Natural killer cell (primary cell): ENCODE measurements at regions not wholly inside any gene's neighbourhood (a gene's known extent, or its start where the extent isn't known, plus 50 kb on each side); places are given as distances from the start of the nearest gene placed in this dataset.

Source experiments
- ATAC-seq, 3 donors: fragments of 150-1000 bp in 2 of 3; fragments of 200-7000 bp in 1 of 3; cut with Tn5 transposase; 1 replicate in 1 of 3; 2 replicates in 2 of 3; pipeline ENCODE4 v1.10.0; 2021; ENCODE audit warnings: mild to moderate bottlenecking in 2 of 3, moderate library complexity in 2 of 3
- DNase-seq, 2 donors: peaks; one replicate each; pipeline versions ENCODE4 v3.0.0 to v3.0.0-alpha.2; 2013 to 2021; ENCODE audit warnings: mixed read lengths in 1 of 2
- H3K27ac ChIP-seq: one replicate; pipeline ENCODE4 v1.5.1; 2013; ENCODE audit warnings: mild to moderate bottlenecking, low read length
- H3K27me3 ChIP-seq: one replicate; pipeline ENCODE4 v1.6.1; 2013; ENCODE audit warnings: low read length; ENCODE audit not compliant: control insufficient read depth, insufficient read depth
- H3K36me3 ChIP-seq: one replicate; pipeline ENCODE4 v1.6.1; 2013; ENCODE audit warnings: low read length; ENCODE audit not compliant: control insufficient read depth, insufficient read depth
- H3K4me1 ChIP-seq: one replicate; pipeline ENCODE4 v1.6.1; 2013; ENCODE audit warnings: low read length; ENCODE audit not compliant: control insufficient read depth, insufficient read depth
- H3K4me3 ChIP-seq: one replicate; pipeline ENCODE4 v1.5.1; 2013; ENCODE audit warnings: low read length
- H3K9me3 ChIP-seq: one replicate; pipeline ENCODE4 v1.6.1; 2013; ENCODE audit warnings: low read length; ENCODE audit not compliant: control insufficient read depth, insufficient read depth
- H3K27ac Mint-ChIP-seq, 2 donors: one replicate each; pipeline ENCODE4 v1.8.0; 2022; ENCODE audit warnings: mild to moderate bottlenecking in 2 of 2, mixed read lengths in 2 of 2, moderate library complexity in 1 of 2
- H3K27me3 Mint-ChIP-seq, 2 donors: one replicate each; pipeline ENCODE4 v1.8.0; 2022; ENCODE audit warnings: low read depth in 2 of 2, mixed read lengths in 2 of 2
- H3K36me3 Mint-ChIP-seq: one replicate; pipeline ENCODE4 v1.8.0; 2022; ENCODE audit warnings: mixed read lengths
- H3K4me1 Mint-ChIP-seq, 2 donors: one replicate each; pipeline ENCODE4 v1.8.0; 2022; ENCODE audit warnings: mixed read lengths in 2 of 2
- H3K4me3 Mint-ChIP-seq: one replicate; pipeline ENCODE4 v1.8.0; 2022; ENCODE audit warnings: mild to moderate bottlenecking, moderate library complexity, mixed read lengths
- H3K9me3 Mint-ChIP-seq, 2 donors: one replicate each; pipeline ENCODE4 v1.8.0; 2022; ENCODE audit warnings: mixed read lengths in 2 of 2
- WGBS: methylation state at CpG from one replicate; pipeline ENCODE4 v1.1.7; 2013; ENCODE audit warnings: missing lambda C conversion rate; ENCODE audit not compliant: insufficient coverage; 5-methylcytosine and 5-hydroxymethylcytosine counted together
- intact Hi-C: fragments of 100-400 bp; cut with micrococcal nuclease; formaldehyde crosslinking; loops from one replicate; pipeline ENCODE4 v1.14.2; 2022
- TF ChIP-seq, protein P1 (sequence below): fragments of 200-600 bp; IDR thresholded peaks from one replicate; pipeline ENCODE4 v1.8.0; 2022; ENCODE audit warnings: antibody characterized with exemption

DNA sequence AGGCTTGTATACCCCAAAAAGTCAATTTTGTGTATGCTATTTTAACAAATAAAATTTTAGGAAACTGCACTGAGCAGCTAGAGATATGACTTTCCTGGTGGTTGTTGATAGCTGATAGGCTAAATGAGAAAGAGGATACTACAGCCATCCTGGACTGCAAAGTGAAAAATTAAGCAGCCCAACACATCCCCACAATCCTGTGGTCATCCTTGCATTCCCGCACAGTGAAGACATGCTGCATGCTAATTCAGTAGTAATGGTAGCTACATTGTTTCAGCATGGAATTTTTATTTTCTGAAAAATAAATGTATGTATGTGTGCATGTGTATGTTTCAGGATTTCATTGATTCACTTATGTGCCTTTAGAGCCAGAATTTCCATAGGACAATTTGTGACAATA lies 124.2 kb upstream of the CCDC68 start:
- no peaks in the 10 kb centered on the region for H3K27me3 ChIP-seq
- 100% methylated on average over 1 of the region's 1 CpG for WGBS
- DNase-seq, result no peak
- Mint-ChIP-seq H3K27me3 (peaks cover 0 to 3% of the 10 kb centered on the region in 2 donors), H3K36me3 (no peaks in the 10 kb centered on the region), H3K4me1 (no peaks in the 10 kb centered on the region), H3K27ac (no peak overlapping the region), H3K9me3 (no peaks in the 10 kb centered on the region), H3K4me3 (no peak overlapping the region)
- H3K27ac ChIP-seq, result no peak overlapping the region
- no peak overlapping the region for H3K4me3 ChIP-seq
- ATAC-seq, result no peak
- TF ChIP-seq, protein P1, sequence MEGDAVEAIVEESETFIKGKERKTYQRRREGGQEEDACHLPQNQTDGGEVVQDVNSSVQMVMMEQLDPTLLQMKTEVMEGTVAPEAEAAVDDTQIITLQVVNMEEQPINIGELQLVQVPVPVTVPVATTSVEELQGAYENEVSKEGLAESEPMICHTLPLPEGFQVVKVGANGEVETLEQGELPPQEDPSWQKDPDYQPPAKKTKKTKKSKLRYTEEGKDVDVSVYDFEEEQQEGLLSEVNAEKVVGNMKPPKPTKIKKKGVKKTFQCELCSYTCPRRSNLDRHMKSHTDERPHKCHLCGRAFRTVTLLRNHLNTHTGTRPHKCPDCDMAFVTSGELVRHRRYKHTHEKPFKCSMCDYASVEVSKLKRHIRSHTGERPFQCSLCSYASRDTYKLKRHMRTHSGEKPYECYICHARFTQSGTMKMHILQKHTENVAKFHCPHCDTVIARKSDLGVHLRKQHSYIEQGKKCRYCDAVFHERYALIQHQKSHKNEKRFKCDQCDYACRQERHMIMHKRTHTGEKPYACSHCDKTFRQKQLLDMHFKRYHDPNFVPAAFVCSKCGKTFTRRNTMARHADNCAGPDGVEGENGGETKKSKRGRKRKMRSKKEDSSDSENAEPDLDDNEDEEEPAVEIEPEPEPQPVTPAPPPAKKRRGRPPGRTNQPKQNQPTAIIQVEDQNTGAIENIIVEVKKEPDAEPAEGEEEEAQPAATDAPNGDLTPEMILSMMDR, result no peak
- H3K36me3 ChIP-seq, result no peaks in the 10 kb centered on the region
- intact Hi-C loops, result no loop called here
- no peaks in the 10 kb centered on the region for H3K4me1 ChIP-seq
- H3K9me3 ChIP-seq, result no peaks in the 10 kb centered on the region

DNA sequence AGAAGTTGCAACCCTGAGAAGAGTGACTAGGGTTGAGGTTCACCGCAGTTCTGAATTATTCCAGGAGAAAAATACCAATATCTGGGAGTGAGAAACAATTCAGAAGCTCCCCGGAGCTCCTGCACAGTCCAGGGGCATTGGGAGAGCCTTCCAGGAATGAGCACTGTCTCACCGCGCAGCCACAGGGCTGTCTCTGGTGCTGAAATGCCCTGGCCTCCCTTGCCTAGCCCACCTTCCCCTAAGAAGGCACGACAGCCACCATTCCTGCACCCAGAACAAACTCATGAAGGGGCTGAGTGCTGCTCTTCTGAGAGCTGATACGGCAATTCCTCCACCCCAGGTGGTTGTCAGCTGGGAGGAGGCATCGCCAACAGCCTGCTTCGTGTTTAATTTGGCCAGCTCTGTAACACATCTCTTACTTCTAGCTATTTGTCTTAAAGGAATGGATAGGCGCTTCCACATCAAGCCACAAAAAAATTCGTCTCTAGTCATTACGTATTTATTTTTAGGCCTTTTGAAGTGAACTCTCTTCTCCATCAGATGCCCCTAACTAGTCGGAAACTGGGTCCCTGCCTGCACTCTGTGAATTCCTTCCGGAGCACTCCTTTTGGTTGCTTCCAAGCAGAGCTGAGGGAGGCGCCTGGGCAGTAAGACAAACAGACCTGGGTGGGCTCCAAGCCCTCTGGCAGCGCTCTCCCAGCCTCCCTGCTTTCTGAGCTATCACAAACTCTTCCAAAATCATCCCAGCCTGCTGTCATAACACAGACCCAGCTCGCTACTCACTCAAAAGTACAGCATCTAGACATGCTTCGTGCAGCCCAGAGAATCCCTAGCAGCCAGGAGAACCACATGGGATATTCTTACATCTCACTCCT lies 120.5 kb upstream of the CCDC68 start:
- H3K27ac Mint-ChIP-seq, result no peak overlapping the region
- TF ChIP-seq, protein P1, result no peak
- H3K9me3 ChIP-seq, result no peaks in the 10 kb centered on the region
- H3K4me1 Mint-ChIP-seq, result no peaks in the 10 kb centered on the region
- no peaks in the 10 kb centered on the region for H3K27me3 ChIP-seq
- H3K36me3 Mint-ChIP-seq, result no peaks in the 10 kb centered on the region
- DNase-seq (no peak), ATAC-seq (no peak)
- H3K27ac ChIP-seq, result no peak overlapping the region
- peaks cover 0 to 3% of the 10 kb centered on the region in 2 donors for H3K27me3 Mint-ChIP-seq
- WGBS, result 78% methylated on average over 17 of the region's 17 CpGs
- intact Hi-C loops, result no loop called here
- no peak overlapping the region for H3K4me3 Mint-ChIP-seq
- H3K9me3 Mint-ChIP-seq, result no peaks in the 10 kb centered on the region
- no peaks in the 10 kb centered on the region for H3K4me1 ChIP-seq
- H3K36me3 ChIP-seq, result no peaks in the 10 kb centered on the region
- H3K4me3 ChIP-seq, result no peak overlapping the region

DNA sequence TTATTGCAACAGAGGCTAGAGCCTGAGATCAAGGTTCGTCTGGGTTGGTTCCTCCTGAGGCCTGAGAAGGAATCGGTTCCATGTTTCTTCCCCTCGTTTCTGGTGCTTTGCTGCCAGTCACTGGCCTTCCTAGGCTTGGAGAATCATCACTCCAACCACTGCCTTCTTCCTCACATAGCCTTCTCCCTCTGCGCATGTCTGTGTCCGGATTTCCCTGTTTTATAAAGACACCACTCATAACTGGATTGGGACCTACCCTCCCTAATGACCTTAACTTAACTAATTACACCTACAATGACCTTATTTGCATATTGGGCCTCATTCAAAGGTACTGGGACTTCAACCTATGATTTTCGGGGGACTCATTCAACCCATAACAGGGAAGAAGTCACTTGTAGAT lies 119.8 kb upstream of the CCDC68 start:
- Mint-ChIP-seq H3K27ac (no peak overlapping the region), H3K4me3 (no peak overlapping the region), H3K36me3 (no peaks in the 10 kb centered on the region), H3K4me1 (no peaks in the 10 kb centered on the region), H3K27me3 (peaks cover 0 to 6% of the 10 kb centered on the region in 2 donors), H3K9me3 (no peaks in the 10 kb centered on the region)
- intact Hi-C loops, result no loop called here
- H3K4me3 ChIP-seq, result no peak overlapping the region
- H3K27me3 ChIP-seq, result no peaks in the 10 kb centered on the region
- WGBS, result 89% methylated on average over 6 of the region's 6 CpGs
- H3K9me3 ChIP-seq, result no peaks in the 10 kb centered on the region
- H3K27ac ChIP-seq, result no peak overlapping the region
- H3K4me1 ChIP-seq, result no peaks in the 10 kb centered on the region
- no peaks in the 10 kb centered on the region for H3K36me3 ChIP-seq
- ATAC-seq (no peak), DNase-seq (no peak)
- TF ChIP-seq, protein P1, result no peak
